ENCODE measurements at regions not wholly inside any gene's neighbourhood (a gene's known extent, or its start where the extent isn't known, plus 50 kb on each side); places are given as distances from the start of the nearest gene placed in this dataset.
A peak's percentile ranks its signal among the peaks of the same experiment; 100 is the strongest.

GRCh38 chr7:121488111-121488650 is 92.1 kb upstream of the FAM3C start:
- Histone ChIP-seq H3K27ac (ENCODE audit: low read depth in 2 of 2, low read length in 2 of 2) (no peak overlapping the region), H3K27me3 (ENCODE audit: control insufficient read depth in 2 of 2, insufficient read depth in 2 of 2, low read length in 2 of 2) (no peaks in the 10 kb centered on the region), H3K9me3 (ENCODE audit: control insufficient read depth in 2 of 2, low read length in 2 of 2) (no peaks in the 10 kb centered on the region), H3K36me3 (ENCODE audit: control insufficient read depth in 2 of 2, insufficient read depth in 2 of 2, low read length in 2 of 2) (no peaks in the 10 kb centered on the region), H3K4me1 (ENCODE audit: control insufficient read depth in 2 of 2, insufficient read depth in 2 of 2, low read length in 2 of 2) (no peaks in the 10 kb centered on the region), H3K9ac (ENCODE audit: low read depth in 1 of 2, low read length in 2 of 2) (no peak overlapping the region), H3K4me3 (ENCODE audit: low read length in 2 of 2) (no peak overlapping the region)

DNA sequence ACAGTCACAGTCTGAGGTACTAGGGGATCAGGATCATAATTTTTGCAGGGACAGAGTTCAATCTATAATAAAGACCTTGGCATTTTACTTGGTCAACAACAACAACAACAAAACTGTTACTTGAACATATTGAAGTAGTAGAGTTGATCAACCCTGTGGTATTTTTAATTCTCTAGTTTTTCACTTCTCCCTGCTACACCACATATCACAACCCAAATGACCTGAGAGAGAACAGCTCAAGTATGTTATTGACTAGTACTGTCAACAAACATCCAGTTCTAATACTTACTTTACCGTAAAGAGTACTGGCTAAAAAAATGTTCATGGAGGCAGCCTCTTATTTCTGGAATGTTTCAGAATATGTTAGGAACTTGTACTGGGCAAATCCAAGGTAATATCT is 90.5 kb upstream of the FAM3C start:
- Histone ChIP-seq H3K4me1 (ENCODE audit: control insufficient read depth in 2 of 2, insufficient read depth in 2 of 2, low read length in 2 of 2) (no peaks in the 10 kb centered on the region), H3K9me3 (ENCODE audit: control insufficient read depth in 2 of 2, low read length in 2 of 2) (no peaks in the 10 kb centered on the region), H3K4me3 (ENCODE audit: low read length in 2 of 2) (no peak overlapping the region), H3K9ac (ENCODE audit: low read depth in 1 of 2, low read length in 2 of 2) (no peak overlapping the region), H3K27me3 (ENCODE audit: control insufficient read depth in 2 of 2, insufficient read depth in 2 of 2, low read length in 2 of 2) (no peaks in the 10 kb centered on the region), H3K36me3 (ENCODE audit: control insufficient read depth in 2 of 2, insufficient read depth in 2 of 2, low read length in 2 of 2) (no peaks in the 10 kb centered on the region), H3K27ac (ENCODE audit: low read depth in 2 of 2, low read length in 2 of 2) (no peak overlapping the region)

DNA sequence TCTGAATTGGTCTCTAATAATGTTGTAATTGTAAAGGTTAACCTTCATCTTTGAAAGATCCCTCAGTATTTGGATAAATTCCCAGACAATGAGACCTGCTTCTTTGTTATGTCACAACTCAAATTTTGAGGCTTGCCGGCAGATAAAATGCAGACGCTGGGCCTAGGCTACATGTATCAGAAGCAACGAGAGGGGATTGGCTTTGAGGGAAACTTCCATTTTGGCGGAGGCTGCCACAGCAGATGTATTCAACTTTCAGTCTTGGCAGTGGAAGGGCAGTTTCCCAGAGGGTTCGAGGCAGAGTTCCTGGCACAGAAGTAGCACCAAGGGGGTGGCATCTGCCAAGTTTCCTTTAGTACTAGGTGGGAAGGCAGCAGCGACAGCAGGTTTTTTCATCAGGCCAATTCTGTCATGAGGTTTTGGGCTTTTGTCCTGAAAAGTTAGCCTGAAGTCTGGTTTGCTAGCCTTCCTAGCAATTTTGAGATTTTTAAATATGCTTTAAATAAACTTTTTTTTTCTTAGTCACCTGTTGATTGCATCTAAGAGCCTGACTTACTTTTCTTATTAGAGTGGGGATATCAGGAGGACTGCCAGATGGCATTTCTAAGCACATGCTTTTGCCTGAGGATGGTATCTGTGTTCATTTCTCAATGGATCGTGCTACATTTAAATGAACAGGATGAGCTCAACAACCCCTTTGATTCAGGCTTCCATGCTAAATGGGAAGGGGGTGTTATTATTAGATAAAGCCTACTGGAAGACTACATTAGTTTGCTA is 89.5 kb upstream of the FAM3C start:
- H3K4me3 ChIP-seq (ENCODE audit: low read length in 2 of 2), result no peak overlapping the region
- no peak overlapping the region for H3K27ac ChIP-seq (ENCODE audit: low read depth in 2 of 2, low read length in 2 of 2)
- no peaks in the 10 kb centered on the region for H3K4me1 ChIP-seq (ENCODE audit: control insufficient read depth in 2 of 2, insufficient read depth in 2 of 2, low read length in 2 of 2)
- H3K36me3 ChIP-seq (ENCODE audit: control insufficient read depth in 2 of 2, insufficient read depth in 2 of 2, low read length in 2 of 2), result no peaks in the 10 kb centered on the region
- no peaks in the 10 kb centered on the region for H3K27me3 ChIP-seq (ENCODE audit: control insufficient read depth in 2 of 2, insufficient read depth in 2 of 2, low read length in 2 of 2)
- no peaks in the 10 kb centered on the region for H3K9me3 ChIP-seq (ENCODE audit: control insufficient read depth in 2 of 2, low read length in 2 of 2)
- no peak overlapping the region for H3K9ac ChIP-seq (ENCODE audit: low read depth in 1 of 2, low read length in 2 of 2)

- Histone ChIP-seq H3K36me3 (ENCODE audit: control insufficient read depth in 2 of 2, insufficient read depth in 2 of 2, low read length in 2 of 2) (no peaks in the 10 kb centered on the region), H3K4me1 (ENCODE audit: control insufficient read depth in 2 of 2, insufficient read depth in 2 of 2, low read length in 2 of 2) (no peaks in the 10 kb centered on the region), H3K27me3 (ENCODE audit: control insufficient read depth in 2 of 2, insufficient read depth in 2 of 2, low read length in 2 of 2) (no peaks in the 10 kb centered on the region), H3K9me3 (ENCODE audit: control insufficient read depth in 2 of 2, low read length in 2 of 2) (no peaks in the 10 kb centered on the region), H3K27ac (ENCODE audit: low read depth in 2 of 2, low read length in 2 of 2) (no peak overlapping the region), H3K9ac (ENCODE audit: low read depth in 1 of 2, low read length in 2 of 2) (no peak overlapping the region), H3K4me3 (ENCODE audit: low read length in 2 of 2) (no peak overlapping the region)
Measured at GRCh38 chr7:121484089-121484763, 88.1 kb upstream of the FAM3C start.

GRCh38 chr7:121480566-121481335 is 84.6 kb upstream of the FAM3C start:
- no peaks in the 10 kb centered on the region for H3K9me3 ChIP-seq (ENCODE audit: control insufficient read depth in 2 of 2, low read length in 2 of 2)
- no peaks in the 10 kb centered on the region for H3K36me3 ChIP-seq (ENCODE audit: control insufficient read depth in 2 of 2, insufficient read depth in 2 of 2, low read length in 2 of 2)
- no peaks in the 10 kb centered on the region for H3K4me1 ChIP-seq (ENCODE audit: control insufficient read depth in 2 of 2, insufficient read depth in 2 of 2, low read length in 2 of 2)
- no peaks in the 10 kb centered on the region for H3K27me3 ChIP-seq (ENCODE audit: control insufficient read depth in 2 of 2, insufficient read depth in 2 of 2, low read length in 2 of 2)
- H3K27ac ChIP-seq (ENCODE audit: low read depth in 2 of 2, low read length in 2 of 2), result no peak overlapping the region
- H3K4me3 ChIP-seq (ENCODE audit: low read length in 2 of 2), result no peak overlapping the region
- no peak overlapping the region for H3K9ac ChIP-seq (ENCODE audit: low read depth in 1 of 2, low read length in 2 of 2)

GRCh38 chr7:121480058-121480457 is 84.0 kb upstream of the FAM3C start:
- Histone ChIP-seq H3K27ac (ENCODE audit: low read depth in 2 of 2, low read length in 2 of 2) (no peak overlapping the region), H3K9me3 (ENCODE audit: control insufficient read depth in 2 of 2, low read length in 2 of 2) (no peaks in the 10 kb centered on the region), H3K4me1 (ENCODE audit: control insufficient read depth in 2 of 2, insufficient read depth in 2 of 2, low read length in 2 of 2) (no peaks in the 10 kb centered on the region), H3K36me3 (ENCODE audit: control insufficient read depth in 2 of 2, insufficient read depth in 2 of 2, low read length in 2 of 2) (no peaks in the 10 kb centered on the region), H3K4me3 (ENCODE audit: low read length in 2 of 2) (no peak overlapping the region), H3K9ac (ENCODE audit: low read depth in 1 of 2, low read length in 2 of 2) (no peak overlapping the region), H3K27me3 (ENCODE audit: control insufficient read depth in 2 of 2, insufficient read depth in 2 of 2, low read length in 2 of 2) (no peaks in the 10 kb centered on the region)

DNA sequence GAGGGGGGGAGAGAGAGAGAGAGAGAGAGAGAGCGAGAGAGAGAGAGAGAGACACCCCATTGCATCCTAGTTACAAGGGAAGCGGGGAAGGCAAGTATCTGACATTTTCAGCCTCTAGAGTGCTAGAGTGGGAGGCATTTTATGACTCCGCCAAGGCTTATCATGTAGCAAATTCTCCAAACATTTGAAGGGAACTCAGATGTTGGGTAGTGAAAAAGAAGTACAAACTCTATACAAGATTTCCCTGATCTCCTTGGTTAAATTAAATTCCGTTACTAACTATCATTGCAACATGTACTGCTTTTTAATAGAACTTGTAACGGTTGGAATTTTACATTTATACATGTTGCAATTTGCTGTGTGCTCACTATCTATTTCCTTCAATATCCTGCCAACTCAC is 83.4 kb upstream of the FAM3C start:
- no peaks in the 10 kb centered on the region for H3K9me3 ChIP-seq (ENCODE audit: control insufficient read depth in 2 of 2, low read length in 2 of 2)
- no peak overlapping the region for H3K9ac ChIP-seq (ENCODE audit: low read depth in 1 of 2, low read length in 2 of 2)
- no peak overlapping the region for H3K27ac ChIP-seq (ENCODE audit: low read depth in 2 of 2, low read length in 2 of 2)
- no peaks in the 10 kb centered on the region for H3K36me3 ChIP-seq (ENCODE audit: control insufficient read depth in 2 of 2, insufficient read depth in 2 of 2, low read length in 2 of 2)
- no peak overlapping the region for H3K4me3 ChIP-seq (ENCODE audit: low read length in 2 of 2)
- no peaks in the 10 kb centered on the region for H3K4me1 ChIP-seq (ENCODE audit: control insufficient read depth in 2 of 2, insufficient read depth in 2 of 2, low read length in 2 of 2)
- no peaks in the 10 kb centered on the region for H3K27me3 ChIP-seq (ENCODE audit: control insufficient read depth in 2 of 2, insufficient read depth in 2 of 2, low read length in 2 of 2)

- Histone ChIP-seq H3K27ac (ENCODE audit: low read depth in 2 of 2, low read length in 2 of 2) (peak overlapping the region in 1 of 2 donors; percentile 46), H3K9me3 (ENCODE audit: control insufficient read depth in 2 of 2, low read length in 2 of 2) (no peaks in the 10 kb centered on the region), H3K4me1 (ENCODE audit: control insufficient read depth in 2 of 2, insufficient read depth in 2 of 2, low read length in 2 of 2) (peaks cover 0 to 4% of the 10 kb centered on the region in 2 donors), H3K36me3 (ENCODE audit: control insufficient read depth in 2 of 2, insufficient read depth in 2 of 2, low read length in 2 of 2) (no peaks in the 10 kb centered on the region), H3K9ac (ENCODE audit: low read depth in 1 of 2, low read length in 2 of 2) (no peak overlapping the region), H3K27me3 (ENCODE audit: control insufficient read depth in 2 of 2, insufficient read depth in 2 of 2, low read length in 2 of 2) (no peaks in the 10 kb centered on the region), H3K4me3 (ENCODE audit: low read length in 2 of 2) (no peak overlapping the region)
Measured at GRCh38 chr7:121475806-121476205, 79.7 kb upstream of the FAM3C start.

DNA sequence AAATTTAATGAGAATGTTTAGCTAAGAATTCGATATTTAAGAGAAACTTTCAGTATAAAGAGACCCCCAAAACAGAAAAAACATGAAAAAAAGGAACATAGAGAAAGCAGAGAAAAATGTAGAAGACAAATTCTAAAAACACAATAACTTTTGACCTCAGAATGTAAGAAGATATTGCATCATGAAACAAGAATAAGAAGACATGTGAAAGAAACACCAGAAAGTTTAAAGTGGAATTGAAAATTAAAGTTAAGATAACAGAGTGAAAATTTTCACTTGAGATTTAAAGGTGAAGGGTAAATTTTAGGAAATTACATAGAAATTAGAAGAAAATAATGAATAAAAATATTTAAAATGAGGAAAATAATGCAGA is 78.2 kb upstream of the FAM3C start:
- Histone ChIP-seq H3K27ac (ENCODE audit: low read depth in 2 of 2, low read length in 2 of 2) (no peak overlapping the region), H3K36me3 (ENCODE audit: control insufficient read depth in 2 of 2, insufficient read depth in 2 of 2, low read length in 2 of 2) (no peaks in the 10 kb centered on the region), H3K4me3 (ENCODE audit: low read length in 2 of 2) (no peak overlapping the region), H3K4me1 (ENCODE audit: control insufficient read depth in 2 of 2, insufficient read depth in 2 of 2, low read length in 2 of 2) (peaks cover 0 to 4% of the 10 kb centered on the region in 2 donors), H3K9me3 (ENCODE audit: control insufficient read depth in 2 of 2, low read length in 2 of 2) (no peaks in the 10 kb centered on the region), H3K27me3 (ENCODE audit: control insufficient read depth in 2 of 2, insufficient read depth in 2 of 2, low read length in 2 of 2) (no peaks in the 10 kb centered on the region), H3K9ac (ENCODE audit: low read depth in 1 of 2, low read length in 2 of 2) (no peak overlapping the region)
